RWPE1 (cell line): ENCODE measurements at regions not wholly inside any gene's neighbourhood (a gene's known extent, or its start where the extent isn't known, plus 50 kb on each side); places are given as distances from the start of the nearest gene placed in this dataset.

Experiments
- CTCF ChIA-PET: fragments of 350-600 bp; sonication (Branson Sonifier 250); formaldehyde crosslinking; extraction: SDS; loops from one replicate; lab custom pipeline; 2021; lab: Yijun Ruan, JAX
- POLR2A ChIA-PET: fragments of 400-600 bp; formaldehyde crosslinking; extraction: SDS; loops from one replicate; lab custom pipeline; 2020; ENCODE audit warnings: antibody characterized with exemption; ENCODE audit not compliant: low non-redundant PET; lab: Yijun Ruan, JAX
- DNase-seq: peaks from one replicate; pipeline ENCODE4 v3.0.0; 2012; ENCODE audit warnings: low spot score
- H3K27ac ChIP-seq: fragments of 450-650 bp; 2 replicates; pipeline ENCODE4 v1.5.1; 2017
- CTCF ChIP-seq: fragments of 450-650 bp; conservative IDR thresholded peaks from 2 replicates; pipeline ENCODE4 v1.5.1; 2017; ENCODE audit warnings: low read depth, mild to moderate bottlenecking

- CTCF ChIA-PET: no interaction called here
- DNase-seq: no peak
- no peak for TF ChIP-seq CTCF
- no peak overlapping the region for H3K27ac ChIP-seq
- POLR2A ChIA-PET: no interaction called here
These were observed 110.7 kb upstream of the NIPBL start for GRCh38 chr5:36765876-36766275.

GRCh38 chr5:36766981-36767380 is 109.6 kb upstream of the NIPBL start:
- DNase-seq: no peak
- no peak overlapping the region for H3K27ac ChIP-seq
- POLR2A ChIA-PET: no interaction called here
- TF ChIP-seq CTCF: no peak
- CTCF ChIA-PET: no interaction called here

- H3K27ac ChIP-seq: no peak overlapping the region
- TF ChIP-seq CTCF: no peak
- DNase-seq: no peak
- ChIA-PET POLR2A (no interaction called here), CTCF (interaction anchor here (0.5 kb wide), 1 partner anchor 578 kb away, joined by 3 read pairs; no protein-coding TSS in a partner anchor)
These were observed 108.1 kb upstream of the NIPBL start for GRCh38 chr5:36768450-36768849.

- ChIA-PET CTCF (interaction anchor here (0.6 to 0.7 kb wide), 2 partner anchors 97 to 572 kb away, joined by 3 to 5 read pairs; no protein-coding TSS in a partner anchor), POLR2A (no interaction called here)
- H3K27ac ChIP-seq: no peak overlapping the region
- no peak for DNase-seq
- no peak for TF ChIP-seq CTCF
These were observed 107.3 kb upstream of the NIPBL start for GRCh38 chr5:36769129-36769770.

- CTCF ChIA-PET: no interaction called here
- DNase-seq: no peak
- POLR2A ChIA-PET: no interaction called here
- TF ChIP-seq CTCF: no peak
- no peak overlapping the region for H3K27ac ChIP-seq
These were observed 106.4 kb upstream of the NIPBL start for GRCh38 chr5:36770125-36770524.

GRCh38 chr5:36772276-36773140 is 104.1 kb upstream of the NIPBL start:
- no peak for DNase-seq
- ChIA-PET CTCF (interaction anchor here (0.6 kb wide), 1 partner anchor 362 kb away, joined by 6 read pairs; no protein-coding TSS in a partner anchor), POLR2A (no interaction called here)
- no peak for TF ChIP-seq CTCF
- H3K27ac ChIP-seq: no peak overlapping the region
